ENCODE measurements at regions not wholly inside any gene's neighbourhood (a gene's known extent, or its start where the extent isn't known, plus 50 kb on each side); places are given as distances from the start of the nearest gene placed in this dataset.
"Not testable (repeated sequence)": the region's sequence is repeated elsewhere in the genome, so short reads cannot be mapped to it uniquely, and the experiment has no call there.

GRCh38 chr7:21338728-21339164, 89.1 kb upstream of the SP4 start:
- H3K4me1 ChIP-seq: peaks cover 18% of the 10 kb centered on the region
- DNase-seq (ENCODE audit: low spot score): no peak
- H3K36me3 ChIP-seq: no peaks in the 10 kb centered on the region
- H3K4me2 ChIP-seq: no peak overlapping the region
- peaks cover 13% of the 10 kb centered on the region for H3F3A ChIP-seq (ENCODE audit: low read depth)
- H3K4me3 ChIP-seq: no peak overlapping the region
- Mint-ChIP-seq H3K27me3 (ENCODE audit: insufficient read depth, low read depth) (peaks cover 3% of the 10 kb centered on the region), H3K4me1 (no peaks in the 10 kb centered on the region), H3K9me3 (peaks cover 7% of the 10 kb centered on the region), H3K36me3 (no peaks in the 10 kb centered on the region), H3K27ac (no peak overlapping the region), H3K4me3 (no peak overlapping the region)
- H3K9ac ChIP-seq: no peak overlapping the region
- H3K27me3 ChIP-seq: no peaks in the 10 kb centered on the region
- no peaks in the 10 kb centered on the region for H4K20me1 ChIP-seq (ENCODE audit: low read depth)
- no peak overlapping the region for H2AFZ ChIP-seq (replicated peaks)
- H3K9me3 ChIP-seq (ENCODE audit: low read depth): no peaks in the 10 kb centered on the region
- no peak for TF ChIP-seq CTCF (IDR thresholded peaks at IDR 0.05)
- TF ChIP-seq EZH2 (IDR thresholded peaks at IDR 0.05): no peak
- TF ChIP-seq EZH2phosphoT487 (IDR thresholded peaks at IDR 0.05): no peak
- H3K79me2 ChIP-seq (ENCODE audit: low read depth): no peaks in the 10 kb centered on the region
- no peak overlapping the region for H3K27ac ChIP-seq

GRCh38 chr7:21344900-21345299, 83.0 kb upstream of the SP4 start:
- H3K27me3 ChIP-seq; H3F3A ChIP-seq (ENCODE audit: low read depth); H3K36me3 Mint-ChIP-seq; H3K4me2 ChIP-seq; H3K27ac ChIP-seq; H3K36me3 ChIP-seq; H3K27me3 Mint-ChIP-seq (ENCODE audit: insufficient read depth, low read depth); H4K20me1 ChIP-seq (ENCODE audit: low read depth); H3K4me1 ChIP-seq; H3K9ac ChIP-seq; H3K4me3 ChIP-seq; H3K9me3 Mint-ChIP-seq; H3K4me3 Mint-ChIP-seq; H3K9me3 ChIP-seq (ENCODE audit: low read depth); H3K79me2 ChIP-seq (ENCODE audit: low read depth); H3K27ac Mint-ChIP-seq; H3K4me1 Mint-ChIP-seq: not testable (repeated sequence)
- peak; percentile 18 for DNase-seq (ENCODE audit: low spot score)
- peak overlapping the region; percentile 76 for H2AFZ ChIP-seq (replicated peaks)

- Histone ChIP-seq H4K20me1 (ENCODE audit: low read depth) (no peaks in the 10 kb centered on the region), H3K9me3 (ENCODE audit: low read depth) (no peaks in the 10 kb centered on the region), H3K9ac (no peak overlapping the region), H3K4me1 (peaks cover 7% of the 10 kb centered on the region), H3F3A (ENCODE audit: low read depth) (no peaks in the 10 kb centered on the region), H3K27ac (no peak overlapping the region), H3K4me2 (no peak overlapping the region), H3K27me3 (no peaks in the 10 kb centered on the region), H2AFZ (replicated peaks) (peak overlapping the region; percentile 76), H3K4me3 (no peak overlapping the region), H3K36me3 (no peaks in the 10 kb centered on the region), H3K79me2 (ENCODE audit: low read depth) (no peaks in the 10 kb centered on the region)
- Mint-ChIP-seq H3K4me3 (no peak overlapping the region), H3K4me1 (peaks cover 6% of the 10 kb centered on the region), H3K27me3 (ENCODE audit: insufficient read depth, low read depth) (peaks cover 2% of the 10 kb centered on the region), H3K36me3 (no peaks in the 10 kb centered on the region), H3K27ac (no peak overlapping the region), H3K9me3 (peaks cover 3% of the 10 kb centered on the region)
- no peak for DNase-seq (ENCODE audit: low spot score)
- no peak for TF ChIP-seq EZH2phosphoT487 (IDR thresholded peaks at IDR 0.05)
- no peak for TF ChIP-seq EZH2 (IDR thresholded peaks at IDR 0.05)
- no peak for TF ChIP-seq CTCF (IDR thresholded peaks at IDR 0.05)
Measured at GRCh38 chr7:21345361-21345760, 82.5 kb upstream of the SP4 start.

- no peak overlapping the region for H3K9ac ChIP-seq
- peaks cover 2% of the 10 kb centered on the region for H3K27me3 Mint-ChIP-seq (ENCODE audit: insufficient read depth, low read depth)
- TF ChIP-seq CTCF (IDR thresholded peaks at IDR 0.05): no peak
- no peak for TF ChIP-seq EZH2phosphoT487 (IDR thresholded peaks at IDR 0.05)
- no peak for TF ChIP-seq EZH2 (IDR thresholded peaks at IDR 0.05)
- no peak for DNase-seq (ENCODE audit: low spot score)
- no peaks in the 10 kb centered on the region for H3K36me3 Mint-ChIP-seq
- H3K36me3 ChIP-seq: no peaks in the 10 kb centered on the region
- H2AFZ ChIP-seq (replicated peaks): peak overlapping the region; percentile 50
- H3K4me1 Mint-ChIP-seq: peaks cover 6% of the 10 kb centered on the region
- H3K9me3 ChIP-seq (ENCODE audit: low read depth): no peaks in the 10 kb centered on the region
- no peaks in the 10 kb centered on the region for H3K27me3 ChIP-seq
- H3K4me3 ChIP-seq: no peak overlapping the region
- H3K79me2 ChIP-seq (ENCODE audit: low read depth): no peaks in the 10 kb centered on the region
- H3K27ac Mint-ChIP-seq: no peak overlapping the region
- no peaks in the 10 kb centered on the region for H3F3A ChIP-seq (ENCODE audit: low read depth)
- peaks cover 2% of the 10 kb centered on the region for H3K9me3 Mint-ChIP-seq
- H3K4me2 ChIP-seq: no peak overlapping the region
- H3K4me3 Mint-ChIP-seq: no peak overlapping the region
- no peak overlapping the region for H3K27ac ChIP-seq
- H4K20me1 ChIP-seq (ENCODE audit: low read depth): no peaks in the 10 kb centered on the region
- peaks cover 7% of the 10 kb centered on the region for H3K4me1 ChIP-seq
Measured at GRCh38 chr7:21346297-21346696, 81.6 kb upstream of the SP4 start.

All from neural progenitor cell (in vitro differentiated cells).